Natural killer cell (primary cell): ENCODE measurements at regions not wholly inside any gene's neighbourhood (a gene's known extent, or its start where the extent isn't known, plus 50 kb on each side); places are given as distances from the start of the nearest gene placed in this dataset.

ENCODE experiments used
- ATAC-seq, 3 donors: fragments of 150-1000 bp in 2 of 3; fragments of 200-7000 bp in 1 of 3; cut with Tn5 transposase; 1 replicate in 1 of 3; 2 replicates in 2 of 3; pipeline ENCODE4 v1.10.0; 2021; ENCODE audit warnings: mild to moderate bottlenecking in 2 of 3, moderate library complexity in 2 of 3
- DNase-seq, 2 donors: peaks; one replicate each; pipeline versions ENCODE4 v3.0.0 to v3.0.0-alpha.2; 2013 to 2021; ENCODE audit warnings: mixed read lengths in 1 of 2
- H3K27ac ChIP-seq: one replicate; pipeline ENCODE4 v1.5.1; 2013; ENCODE audit warnings: mild to moderate bottlenecking, low read length
- H3K27me3 ChIP-seq: one replicate; pipeline ENCODE4 v1.6.1; 2013; ENCODE audit warnings: low read length; ENCODE audit not compliant: control insufficient read depth, insufficient read depth
- H3K36me3 ChIP-seq: one replicate; pipeline ENCODE4 v1.6.1; 2013; ENCODE audit warnings: low read length; ENCODE audit not compliant: control insufficient read depth, insufficient read depth
- H3K4me1 ChIP-seq: one replicate; pipeline ENCODE4 v1.6.1; 2013; ENCODE audit warnings: low read length; ENCODE audit not compliant: control insufficient read depth, insufficient read depth
- H3K4me3 ChIP-seq: one replicate; pipeline ENCODE4 v1.5.1; 2013; ENCODE audit warnings: low read length
- H3K9me3 ChIP-seq: one replicate; pipeline ENCODE4 v1.6.1; 2013; ENCODE audit warnings: low read length; ENCODE audit not compliant: control insufficient read depth, insufficient read depth
- H3K27ac Mint-ChIP-seq, 2 donors: one replicate each; pipeline ENCODE4 v1.8.0; 2022; ENCODE audit warnings: mild to moderate bottlenecking in 2 of 2, mixed read lengths in 2 of 2, moderate library complexity in 1 of 2
- H3K27me3 Mint-ChIP-seq, 2 donors: one replicate each; pipeline ENCODE4 v1.8.0; 2022; ENCODE audit warnings: low read depth in 2 of 2, mixed read lengths in 2 of 2
- H3K36me3 Mint-ChIP-seq: one replicate; pipeline ENCODE4 v1.8.0; 2022; ENCODE audit warnings: mixed read lengths
- H3K4me1 Mint-ChIP-seq, 2 donors: one replicate each; pipeline ENCODE4 v1.8.0; 2022; ENCODE audit warnings: mixed read lengths in 2 of 2
- H3K4me3 Mint-ChIP-seq: one replicate; pipeline ENCODE4 v1.8.0; 2022; ENCODE audit warnings: mild to moderate bottlenecking, moderate library complexity, mixed read lengths
- H3K9me3 Mint-ChIP-seq, 2 donors: one replicate each; pipeline ENCODE4 v1.8.0; 2022; ENCODE audit warnings: mixed read lengths in 2 of 2
- WGBS: methylation state at CpG from one replicate; pipeline ENCODE4 v1.1.7; 2013; ENCODE audit warnings: missing lambda C conversion rate; ENCODE audit not compliant: insufficient coverage; 5-methylcytosine and 5-hydroxymethylcytosine counted together
- intact Hi-C: fragments of 100-400 bp; cut with micrococcal nuclease; formaldehyde crosslinking; loops from one replicate; pipeline ENCODE4 v1.14.2; 2022
- TF ChIP-seq, protein P1 (sequence below): fragments of 200-600 bp; IDR thresholded peaks from one replicate; pipeline ENCODE4 v1.8.0; 2022; ENCODE audit warnings: antibody characterized with exemption

DNA sequence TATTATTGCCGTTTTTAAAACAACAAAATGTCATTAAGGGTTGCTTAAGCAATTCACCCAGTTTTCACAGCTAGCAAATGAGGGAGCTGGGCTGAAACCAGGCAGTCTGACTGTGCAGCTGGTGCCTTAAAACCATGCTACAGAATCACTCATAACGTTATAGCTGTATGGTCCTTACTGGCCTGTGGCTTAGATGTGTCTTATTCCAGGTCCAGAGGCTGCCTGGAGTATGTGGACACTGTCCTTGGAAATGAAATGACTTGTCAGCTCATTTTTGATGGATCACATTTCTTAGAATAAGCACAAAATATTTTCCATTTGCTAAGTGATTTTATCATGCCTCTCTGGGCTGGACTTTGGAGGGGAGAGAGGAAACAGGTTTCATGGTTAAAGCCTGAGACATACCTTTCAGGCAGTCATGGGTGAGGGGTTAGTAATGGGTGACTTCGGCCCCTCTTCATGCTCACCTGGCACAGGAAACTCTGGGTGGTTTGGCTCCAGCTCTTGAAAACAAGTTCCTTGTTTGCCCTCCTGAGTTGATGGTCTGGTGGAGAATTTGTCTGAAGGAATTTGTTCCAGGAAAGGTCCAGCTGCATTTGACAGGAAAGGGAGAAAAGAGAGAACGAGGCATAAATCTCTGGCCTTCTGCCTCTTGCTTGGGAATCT, 823.2 kb downstream of the DHX35 start:
- H3K36me3 Mint-ChIP-seq: no peaks in the 10 kb centered on the region
- intact Hi-C loops: no loop called here
- no peaks in the 10 kb centered on the region for H3K4me1 Mint-ChIP-seq
- Histone ChIP-seq H3K27ac (no peak overlapping the region), H3K9me3 (no peaks in the 10 kb centered on the region), H3K4me3 (no peak overlapping the region), H3K27me3 (no peaks in the 10 kb centered on the region), H3K4me1 (no peaks in the 10 kb centered on the region), H3K36me3 (no peaks in the 10 kb centered on the region)
- H3K27ac Mint-ChIP-seq: no peak overlapping the region
- no peak for DNase-seq
- no peak for ATAC-seq
- TF ChIP-seq, protein P1, sequence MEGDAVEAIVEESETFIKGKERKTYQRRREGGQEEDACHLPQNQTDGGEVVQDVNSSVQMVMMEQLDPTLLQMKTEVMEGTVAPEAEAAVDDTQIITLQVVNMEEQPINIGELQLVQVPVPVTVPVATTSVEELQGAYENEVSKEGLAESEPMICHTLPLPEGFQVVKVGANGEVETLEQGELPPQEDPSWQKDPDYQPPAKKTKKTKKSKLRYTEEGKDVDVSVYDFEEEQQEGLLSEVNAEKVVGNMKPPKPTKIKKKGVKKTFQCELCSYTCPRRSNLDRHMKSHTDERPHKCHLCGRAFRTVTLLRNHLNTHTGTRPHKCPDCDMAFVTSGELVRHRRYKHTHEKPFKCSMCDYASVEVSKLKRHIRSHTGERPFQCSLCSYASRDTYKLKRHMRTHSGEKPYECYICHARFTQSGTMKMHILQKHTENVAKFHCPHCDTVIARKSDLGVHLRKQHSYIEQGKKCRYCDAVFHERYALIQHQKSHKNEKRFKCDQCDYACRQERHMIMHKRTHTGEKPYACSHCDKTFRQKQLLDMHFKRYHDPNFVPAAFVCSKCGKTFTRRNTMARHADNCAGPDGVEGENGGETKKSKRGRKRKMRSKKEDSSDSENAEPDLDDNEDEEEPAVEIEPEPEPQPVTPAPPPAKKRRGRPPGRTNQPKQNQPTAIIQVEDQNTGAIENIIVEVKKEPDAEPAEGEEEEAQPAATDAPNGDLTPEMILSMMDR: no peak
- no peaks in the 10 kb centered on the region for H3K27me3 Mint-ChIP-seq
- WGBS: 67% methylated on average over 4 of the region's 4 CpGs
- peaks cover 2 to 4% of the 10 kb centered on the region in 2 donors for H3K9me3 Mint-ChIP-seq
- no peak overlapping the region for H3K4me3 Mint-ChIP-seq

- Mint-ChIP-seq H3K27ac (no peak overlapping the region), H3K4me1 (no peaks in the 10 kb centered on the region), H3K36me3 (no peaks in the 10 kb centered on the region), H3K27me3 (no peaks in the 10 kb centered on the region), H3K9me3 (peaks cover 2 to 4% of the 10 kb centered on the region in 2 donors), H3K4me3 (no peak overlapping the region)
- Histone ChIP-seq H3K9me3 (no peaks in the 10 kb centered on the region), H3K27me3 (no peaks in the 10 kb centered on the region), H3K27ac (no peak overlapping the region), H3K4me1 (no peaks in the 10 kb centered on the region), H3K4me3 (no peak overlapping the region), H3K36me3 (no peaks in the 10 kb centered on the region)
- intact Hi-C loops: no loop called here
- ATAC-seq (no peak), DNase-seq (no peak)
- TF ChIP-seq, protein P1: no peak
- no CpG with 5 or more reads among the region's 1 CpG for WGBS
These were observed 822.5 kb downstream of the DHX35 start for GRCh38 chr20:39784693-39785092.

DNA sequence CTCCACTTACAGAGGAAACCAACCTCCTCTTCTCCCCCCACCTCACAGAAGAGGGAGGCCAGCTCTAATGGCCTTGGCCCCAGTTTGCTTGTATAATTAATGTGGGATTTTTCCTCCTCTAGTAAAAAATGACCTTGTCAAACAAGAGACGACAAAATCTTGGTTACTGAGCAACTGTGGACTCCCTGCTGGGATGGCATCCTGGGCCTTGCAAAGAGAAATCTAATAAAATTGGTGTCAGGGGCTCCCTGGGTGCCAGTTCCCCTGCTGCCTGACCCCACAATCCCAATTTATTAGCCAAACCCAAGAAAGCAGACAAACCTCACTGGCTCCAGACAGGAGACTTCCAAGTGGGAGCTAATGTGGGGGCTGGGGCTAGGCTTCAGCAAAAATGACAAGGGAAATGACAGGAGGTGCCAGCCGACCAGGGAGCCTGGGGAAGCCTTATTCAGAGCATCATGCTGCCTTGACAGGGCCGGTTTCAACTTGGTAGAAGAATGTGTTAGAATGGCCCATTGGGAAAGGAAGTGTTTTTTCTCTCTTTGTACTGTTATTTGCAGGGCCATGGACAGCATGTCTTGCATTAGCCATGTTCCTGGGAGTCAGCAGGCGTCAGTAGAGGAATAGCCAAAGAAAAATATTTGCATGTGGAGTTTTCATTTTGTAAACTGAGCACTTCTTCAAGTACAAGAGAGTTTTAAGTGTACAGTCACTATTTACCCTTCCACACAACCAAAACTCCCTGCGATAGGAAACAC, 816.9 kb downstream of the DHX35 start:
- Mint-ChIP-seq H3K27me3 (no peaks in the 10 kb centered on the region), H3K4me3 (no peak overlapping the region), H3K36me3 (no peaks in the 10 kb centered on the region), H3K27ac (no peak overlapping the region), H3K4me1 (no peaks in the 10 kb centered on the region), H3K9me3 (peaks cover 1 to 2% of the 10 kb centered on the region in 2 donors)
- WGBS: 50% methylated on average over 3 of the region's 5 CpGs
- TF ChIP-seq, protein P1: no peak
- Histone ChIP-seq H3K9me3 (peaks cover 5% of the 10 kb centered on the region), H3K27me3 (no peaks in the 10 kb centered on the region), H3K27ac (no peak overlapping the region), H3K36me3 (no peaks in the 10 kb centered on the region), H3K4me1 (no peaks in the 10 kb centered on the region), H3K4me3 (no peak overlapping the region)
- DNase-seq: no peak
- intact Hi-C loops: no loop called here
- no peak for ATAC-seq
